ENCODE measurements at regions not wholly inside any gene's neighbourhood (a gene's known extent, or its start where the extent isn't known, plus 50 kb on each side); places are given as distances from the start of the nearest gene placed in this dataset.

DNA sequence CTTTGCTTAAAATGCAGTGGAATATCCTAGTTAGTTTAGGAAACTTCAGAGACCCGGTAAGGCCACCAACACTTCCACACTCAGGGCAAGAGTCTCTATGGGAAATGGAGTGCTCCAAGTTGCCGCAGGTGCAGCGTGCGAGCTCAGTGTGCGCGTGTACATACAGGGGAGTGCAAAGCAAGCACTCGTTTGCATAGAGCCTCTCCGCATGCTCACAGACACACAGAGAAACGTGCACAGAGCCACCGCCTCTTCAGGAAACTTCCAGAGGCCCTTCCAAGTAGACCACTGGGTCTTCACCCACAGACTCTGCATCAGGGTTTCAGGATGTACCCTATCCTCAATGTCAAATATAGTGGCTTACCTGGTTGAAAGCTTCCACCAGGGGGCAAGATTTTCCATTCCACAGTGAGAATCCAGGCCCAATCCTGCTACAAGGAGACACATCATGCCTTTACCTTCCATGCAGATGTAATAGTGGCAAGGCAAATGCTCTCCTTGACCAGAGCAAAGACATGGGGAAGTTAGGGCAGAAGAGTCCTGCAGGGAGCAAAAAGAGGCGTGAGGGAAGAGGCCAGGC lies 513.0 kb upstream of the MYT1L start:
- Histone ChIP-seq H3K4me1 (peaks cover 15% of the 10 kb centered on the region), H3K4me2 (no peak overlapping the region), H3F3A (ENCODE audit: low read depth) (no peaks in the 10 kb centered on the region), H2AFZ (replicated peaks) (no peak overlapping the region), H3K79me2 (ENCODE audit: low read depth) (no peaks in the 10 kb centered on the region), H3K36me3 (no peaks in the 10 kb centered on the region), H3K27me3 (no peaks in the 10 kb centered on the region), H3K9me3 (ENCODE audit: low read depth) (no peaks in the 10 kb centered on the region), H3K27ac (no peak overlapping the region), H3K4me3 (no peak overlapping the region), H3K9ac (no peak overlapping the region), H4K20me1 (ENCODE audit: low read depth) (no peaks in the 10 kb centered on the region)
- Mint-ChIP-seq H3K27ac (no peak overlapping the region), H3K9me3 (no peaks in the 10 kb centered on the region), H3K4me3 (no peak overlapping the region), H3K4me1 (peaks cover 11% of the 10 kb centered on the region), H3K36me3 (no peaks in the 10 kb centered on the region), H3K27me3 (ENCODE audit: insufficient read depth, low read depth) (peaks cover 10% of the 10 kb centered on the region)
- no peak for TF ChIP-seq EZH2 (IDR thresholded peaks at IDR 0.05)
- TF ChIP-seq, protein P1, sequence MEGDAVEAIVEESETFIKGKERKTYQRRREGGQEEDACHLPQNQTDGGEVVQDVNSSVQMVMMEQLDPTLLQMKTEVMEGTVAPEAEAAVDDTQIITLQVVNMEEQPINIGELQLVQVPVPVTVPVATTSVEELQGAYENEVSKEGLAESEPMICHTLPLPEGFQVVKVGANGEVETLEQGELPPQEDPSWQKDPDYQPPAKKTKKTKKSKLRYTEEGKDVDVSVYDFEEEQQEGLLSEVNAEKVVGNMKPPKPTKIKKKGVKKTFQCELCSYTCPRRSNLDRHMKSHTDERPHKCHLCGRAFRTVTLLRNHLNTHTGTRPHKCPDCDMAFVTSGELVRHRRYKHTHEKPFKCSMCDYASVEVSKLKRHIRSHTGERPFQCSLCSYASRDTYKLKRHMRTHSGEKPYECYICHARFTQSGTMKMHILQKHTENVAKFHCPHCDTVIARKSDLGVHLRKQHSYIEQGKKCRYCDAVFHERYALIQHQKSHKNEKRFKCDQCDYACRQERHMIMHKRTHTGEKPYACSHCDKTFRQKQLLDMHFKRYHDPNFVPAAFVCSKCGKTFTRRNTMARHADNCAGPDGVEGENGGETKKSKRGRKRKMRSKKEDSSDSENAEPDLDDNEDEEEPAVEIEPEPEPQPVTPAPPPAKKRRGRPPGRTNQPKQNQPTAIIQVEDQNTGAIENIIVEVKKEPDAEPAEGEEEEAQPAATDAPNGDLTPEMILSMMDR (IDR thresholded peaks at IDR 0.05): peak; percentile 52
- DNase-seq (ENCODE audit: low spot score): no peak

DNA sequence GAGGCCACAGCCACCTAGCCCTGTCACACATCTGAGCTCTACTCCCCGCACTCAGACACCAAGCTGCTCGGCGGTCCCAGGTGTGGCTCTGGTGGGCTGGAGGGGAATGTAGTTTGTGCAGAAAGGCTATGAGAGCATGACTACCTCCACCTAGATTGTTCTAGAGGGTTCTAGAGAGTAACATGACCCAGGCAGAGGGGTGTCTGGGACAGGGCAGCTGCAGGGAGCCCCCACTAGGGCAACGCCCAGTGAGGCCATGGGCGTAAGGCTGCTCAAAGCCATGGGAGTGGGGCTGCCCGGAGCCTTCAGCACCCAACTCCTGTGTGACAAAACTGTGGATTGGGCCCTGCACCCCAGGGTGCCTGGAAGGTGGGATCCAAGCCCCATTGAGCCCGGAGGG lies 511.4 kb upstream of the MYT1L start:
- Mint-ChIP-seq H3K36me3 (no peaks in the 10 kb centered on the region), H3K4me1 (peaks cover 19% of the 10 kb centered on the region), H3K27ac (no peak overlapping the region), H3K27me3 (ENCODE audit: insufficient read depth, low read depth) (peaks cover 13% of the 10 kb centered on the region), H3K4me3 (no peak overlapping the region), H3K9me3 (no peaks in the 10 kb centered on the region)
- H2AFZ ChIP-seq (replicated peaks): no peak overlapping the region
- H3K9me3 ChIP-seq (ENCODE audit: low read depth): no peaks in the 10 kb centered on the region
- H3K27me3 ChIP-seq: no peaks in the 10 kb centered on the region
- no peaks in the 10 kb centered on the region for H3K36me3 ChIP-seq
- H3K27ac ChIP-seq: no peak overlapping the region
- H3K9ac ChIP-seq: no peak overlapping the region
- DNase-seq (ENCODE audit: low spot score): no peak
- TF ChIP-seq EZH2 (IDR thresholded peaks at IDR 0.05) (no peak), EZH2phosphoT487 (IDR thresholded peaks at IDR 0.05) (no peak)
- TF ChIP-seq, protein P1 (IDR thresholded peaks at IDR 0.05): no peak
- no peaks in the 10 kb centered on the region for H3F3A ChIP-seq (ENCODE audit: low read depth)
- no peaks in the 10 kb centered on the region for H4K20me1 ChIP-seq (ENCODE audit: low read depth)
- no peak overlapping the region for H3K4me2 ChIP-seq
- no peak overlapping the region for H3K4me3 ChIP-seq
- no peaks in the 10 kb centered on the region for H3K79me2 ChIP-seq (ENCODE audit: low read depth)
- peaks cover 7% of the 10 kb centered on the region for H3K4me1 ChIP-seq

DNA sequence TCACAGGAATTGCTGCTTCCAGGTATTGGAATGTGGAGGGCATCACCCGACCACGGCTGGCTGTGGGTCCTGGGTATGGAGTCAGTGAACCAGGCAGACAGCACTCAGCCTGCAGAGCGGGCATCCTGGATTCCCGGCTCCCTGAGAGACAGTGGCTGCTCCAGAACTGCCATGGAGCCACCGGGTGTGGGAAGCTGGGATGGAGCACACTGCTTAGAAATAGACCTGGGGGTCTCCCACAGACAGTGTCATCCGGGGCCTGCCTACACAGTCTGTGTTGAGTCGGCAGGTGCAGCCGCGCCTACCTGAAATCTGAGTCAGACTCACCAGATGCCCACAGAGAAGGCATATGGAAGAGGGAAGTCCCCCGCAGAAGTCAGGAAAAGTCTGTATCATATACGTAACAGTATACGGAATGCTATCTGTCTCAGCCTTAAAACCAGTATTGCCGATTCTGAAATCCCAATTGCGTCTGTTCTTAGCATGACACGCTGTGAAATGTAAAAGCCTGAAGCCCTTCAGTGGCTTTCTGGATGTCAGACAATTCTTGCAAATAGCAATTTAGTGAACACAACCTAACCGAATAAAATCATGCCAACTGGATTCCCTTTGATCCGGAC lies 509.7 kb upstream of the MYT1L start:
- Mint-ChIP-seq H3K4me3 (no peak overlapping the region), H3K27me3 (ENCODE audit: insufficient read depth, low read depth) (peaks cover 13% of the 10 kb centered on the region), H3K27ac (no peak overlapping the region), H3K9me3 (no peaks in the 10 kb centered on the region), H3K36me3 (no peaks in the 10 kb centered on the region), H3K4me1 (peaks cover 13% of the 10 kb centered on the region)
- H3K79me2 ChIP-seq (ENCODE audit: low read depth): no peaks in the 10 kb centered on the region
- no peak overlapping the region for H3K27ac ChIP-seq
- no peak overlapping the region for H2AFZ ChIP-seq (replicated peaks)
- no peaks in the 10 kb centered on the region for H3K9me3 ChIP-seq (ENCODE audit: low read depth)
- H3K4me3 ChIP-seq: no peak overlapping the region
- DNase-seq (ENCODE audit: low spot score): no peak
- H4K20me1 ChIP-seq (ENCODE audit: low read depth): no peaks in the 10 kb centered on the region
- H3K27me3 ChIP-seq: no peaks in the 10 kb centered on the region
- H3K4me2 ChIP-seq: no peak overlapping the region
- H3F3A ChIP-seq (ENCODE audit: low read depth): no peaks in the 10 kb centered on the region
- TF ChIP-seq, protein P1 (IDR thresholded peaks at IDR 0.05): no peak
- no peak for TF ChIP-seq EZH2phosphoT487 (IDR thresholded peaks at IDR 0.05)
- no peak for TF ChIP-seq EZH2 (IDR thresholded peaks at IDR 0.05)
- H3K9ac ChIP-seq: no peak overlapping the region
- no peaks in the 10 kb centered on the region for H3K4me1 ChIP-seq
- no peaks in the 10 kb centered on the region for H3K36me3 ChIP-seq
